Neuronal stem cell (in vitro differentiated cells): ENCODE measurements at regions not wholly inside any gene's neighbourhood (a gene's known extent, or its start where the extent isn't known, plus 50 kb on each side); places are given as distances from the start of the nearest gene placed in this dataset.

Source experiments
- DNase-seq: peaks from one replicate; pipeline ENCODE4 v3.0.0-alpha.2; 2013; ENCODE audit warnings: low spot score
- H2AFZ ChIP-seq: one replicate; pipeline ENCODE4 v1.6.1; 2013; ENCODE audit warnings: mild to moderate bottlenecking, low read length, inconsistent platforms
- H2AK5ac ChIP-seq: 2 replicates; pipeline ENCODE4 v1.6.1; 2013; ENCODE audit warnings: low read depth, mild to moderate bottlenecking, inconsistent platforms, low read length, moderate library complexity, mixed read lengths
- H2BK120ac ChIP-seq: 2 replicates; pipeline ENCODE4 v1.6.1; 2013; ENCODE audit warnings: low read depth, mild to moderate bottlenecking, inconsistent platforms, low read length, moderate library complexity, mixed read lengths
- H2BK12ac ChIP-seq: one replicate; pipeline ENCODE4 v1.6.1; 2013; ENCODE audit warnings: low read length, inconsistent platforms
- H2BK15ac ChIP-seq: 2 replicates; pipeline ENCODE4 v1.6.1; 2013; ENCODE audit warnings: mild to moderate bottlenecking, low read length, inconsistent platforms, mixed read lengths
- H2BK5ac ChIP-seq: one replicate; pipeline ENCODE4 v1.6.1; 2013; ENCODE audit warnings: inconsistent platforms, mild to moderate bottlenecking, low read length, moderate library complexity
- H3K14ac ChIP-seq: one replicate; pipeline ENCODE4 v1.6.1; 2013; ENCODE audit warnings: low read length, inconsistent platforms
- H3K18ac ChIP-seq: 2 replicates; pipeline ENCODE4 v1.6.1; 2013; ENCODE audit warnings: low read length, inconsistent platforms
- H3K23ac ChIP-seq: 2 replicates; pipeline ENCODE4 v1.6.1; 2013; ENCODE audit warnings: low read depth, mild to moderate bottlenecking, mixed read lengths, low read length, inconsistent platforms; ENCODE audit not compliant: poor library complexity
- H3K27ac ChIP-seq: replicated peaks from 3 replicates; pipeline ENCODE4 v1.5.1; 2013; ENCODE audit warnings: low read length, inconsistent platforms
- H3K27me3 ChIP-seq, 3 experiments: 2 replicates each; pipeline ENCODE4 v1.6.1; 2013; ENCODE audit warnings: low read length in 3 of 3, mild to moderate bottlenecking in 2 of 3, inconsistent platforms in 1 of 3, low read depth in 1 of 3, mixed read lengths in 1 of 3, moderate library complexity in 1 of 3; ENCODE audit not compliant: control insufficient read depth in 3 of 3, insufficient read depth in 3 of 3
- H3K36me3 ChIP-seq, 2 donors: replicated peaks in 1 of 2; 2 replicates each; pipeline ENCODE4 v1.6.1; 2013; ENCODE audit warnings: low read length in 2 of 2; ENCODE audit not compliant: control insufficient read depth in 2 of 2, insufficient read depth in 2 of 2
- H3K4ac ChIP-seq: 2 replicates; pipeline ENCODE4 v1.6.1; 2013; ENCODE audit warnings: inconsistent platforms, mild to moderate bottlenecking, low read length, moderate library complexity
- H3K4me1 ChIP-seq, 2 donors: 1 replicate in 1 of 2; 2 replicates in 1 of 2; pipeline ENCODE4 v1.6.1; 2013; ENCODE audit warnings: low read length in 2 of 2, low read depth in 1 of 2; ENCODE audit not compliant: control insufficient read depth in 2 of 2, insufficient read depth in 1 of 2
- H3K4me2 ChIP-seq: one replicate; pipeline ENCODE4 v1.6.1; 2013; ENCODE audit warnings: mild to moderate bottlenecking, low read length, inconsistent platforms; ENCODE audit not compliant: insufficient read depth, poor library complexity, severe bottlenecking
- H3K4me3 ChIP-seq, 2 donors: 2 replicates each; pipeline ENCODE4 v1.5.1; 2013; ENCODE audit warnings: low read length in 2 of 2, mild to moderate bottlenecking in 2 of 2, inconsistent platforms in 1 of 2, moderate library complexity in 1 of 2
- H3K79me1 ChIP-seq: one replicate; pipeline ENCODE4 v1.6.1; 2013; ENCODE audit warnings: low read depth, mild to moderate bottlenecking, inconsistent platforms, low read length, moderate library complexity
- H3K9ac ChIP-seq: one replicate; pipeline ENCODE4 v1.6.1; 2013; ENCODE audit warnings: mild to moderate bottlenecking, low read depth, low read length, inconsistent platforms; ENCODE audit not compliant: poor library complexity
- H3K9me3 ChIP-seq, 2 donors: replicated peaks in 1 of 2; 2 replicates each; pipeline versions ENCODE3 to v1.6.1; 2013; ENCODE audit warnings: low read length in 2 of 2, mild to moderate bottlenecking in 2 of 2, inconsistent platforms in 1 of 2, low read depth in 1 of 2, mixed read lengths in 1 of 2, moderate library complexity in 1 of 2; ENCODE audit not compliant: control insufficient read depth in 2 of 2, insufficient read depth in 1 of 2
- H4K8ac ChIP-seq: one replicate; pipeline ENCODE4 v1.6.1; 2013; ENCODE audit warnings: low read depth, mild to moderate bottlenecking, inconsistent platforms, low read length, moderate library complexity
- H4K91ac ChIP-seq: one replicate; pipeline ENCODE4 v1.6.1; 2013; ENCODE audit warnings: low read length, low read depth, mild to moderate bottlenecking, inconsistent platforms; ENCODE audit not compliant: poor library complexity
- WGBS, 2 donors: extraction: QIAGEN DNeasy Blood & Tissue Kit; methylation state at CpG; one replicate each; pipeline ENCODE4 v1.1.7; 2013; ENCODE audit warnings: missing lambda C conversion rate in 2 of 2, mixed read lengths in 1 of 2; ENCODE audit not compliant: insufficient read length in 2 of 2, insufficient replicate concordance in 1 of 2; ENCODE audit errors: extremely low coverage in 2 of 2; 5-methylcytosine and 5-hydroxymethylcytosine counted together

DNA sequence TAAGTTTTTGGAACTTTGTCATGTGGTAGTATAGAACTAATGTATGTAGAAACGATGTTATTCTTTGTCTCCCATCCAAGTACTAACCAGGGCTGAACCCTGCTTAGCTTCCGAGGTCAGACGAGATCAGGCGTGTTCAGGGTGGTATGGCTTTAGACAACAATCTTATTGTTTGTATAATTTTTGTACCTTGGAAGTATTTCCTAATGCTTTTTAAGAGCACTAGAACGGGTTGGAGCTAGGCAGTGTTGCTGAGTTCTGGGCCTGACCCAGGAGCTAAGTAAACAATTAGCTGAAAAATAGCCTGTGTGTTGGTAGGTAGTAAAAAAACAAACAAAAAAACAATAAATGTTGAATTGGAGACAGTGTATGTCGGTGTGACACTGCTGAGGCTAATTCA is 244.3 kb downstream of the EMP1 start:
- no peaks in the 10 kb centered on the region for H3K27me3 ChIP-seq
- H4K8ac ChIP-seq: no peak overlapping the region
- H2AFZ ChIP-seq: no peak overlapping the region
- H2BK5ac ChIP-seq: no peak overlapping the region
- H3K9ac ChIP-seq: no peak overlapping the region
- no peaks in the 10 kb centered on the region for H3K79me1 ChIP-seq
- H3K4ac ChIP-seq: no peak overlapping the region
- H2BK12ac ChIP-seq: no peak overlapping the region
- no peaks in the 10 kb centered on the region for H3K9me3 ChIP-seq
- H3K14ac ChIP-seq: no peak overlapping the region
- no CpG with 5 or more reads among the region's 6 CpGs for WGBS, 2 donors
- H2AK5ac ChIP-seq: no peak overlapping the region
- H3K23ac ChIP-seq: no peak overlapping the region
- no peak overlapping the region for H3K4me2 ChIP-seq
- no peaks in the 10 kb centered on the region for H3K36me3 ChIP-seq
- no peak overlapping the region for H3K18ac ChIP-seq
- no peak for DNase-seq
- no peak overlapping the region for H2BK120ac ChIP-seq
- no peak overlapping the region for H3K4me3 ChIP-seq
- H4K91ac ChIP-seq: no peak overlapping the region
- H3K4me1 ChIP-seq: no peaks in the 10 kb centered on the region
- no peak overlapping the region for H2BK15ac ChIP-seq
- H3K27ac ChIP-seq: no peak overlapping the region

DNA sequence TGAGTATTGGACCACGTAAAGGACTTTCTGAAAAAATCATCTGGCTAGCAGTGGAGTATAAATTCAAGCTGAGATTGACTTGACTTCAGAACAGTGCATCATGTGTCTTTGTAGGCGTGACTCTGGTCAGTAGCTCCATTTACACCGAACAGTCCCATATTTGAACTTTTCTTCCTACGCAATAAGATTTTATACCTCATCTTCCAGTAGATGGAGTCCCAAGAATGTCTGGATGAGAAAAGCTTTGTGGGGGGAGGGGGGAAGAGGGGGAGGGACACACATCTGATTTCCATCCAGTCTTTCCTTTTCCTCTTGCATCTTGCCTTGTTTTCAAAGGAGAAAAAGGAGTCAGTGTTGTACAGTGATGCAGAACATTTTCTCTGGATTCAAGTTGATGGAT is 241.0 kb downstream of the EMP1 start:
- Histone ChIP-seq H2BK12ac (no peak overlapping the region), H3K9me3 (no peaks in the 10 kb centered on the region), H3K14ac (no peak overlapping the region), H3K9ac (no peak overlapping the region), H2BK120ac (no peak overlapping the region), H3K4me2 (no peak overlapping the region), H3K18ac (no peak overlapping the region), H4K91ac (no peak overlapping the region), H2BK15ac (no peak overlapping the region), H3K27ac (no peak overlapping the region), H2AFZ (no peak overlapping the region), H3K36me3 (no peaks in the 10 kb centered on the region), H3K4me1 (peaks cover 0 to 1% of the 10 kb centered on the region in 2 donors), H3K4me3 (no peak overlapping the region), H2BK5ac (no peak overlapping the region), H4K8ac (no peak overlapping the region), H3K4ac (no peak overlapping the region), H2AK5ac (no peak overlapping the region), H3K79me1 (no peaks in the 10 kb centered on the region), H3K23ac (no peak overlapping the region), H3K27me3 (no peaks in the 10 kb centered on the region)
- WGBS, 2 donors: no CpG with 5 or more reads among the region's 4 CpGs
- DNase-seq: no peak

DNA sequence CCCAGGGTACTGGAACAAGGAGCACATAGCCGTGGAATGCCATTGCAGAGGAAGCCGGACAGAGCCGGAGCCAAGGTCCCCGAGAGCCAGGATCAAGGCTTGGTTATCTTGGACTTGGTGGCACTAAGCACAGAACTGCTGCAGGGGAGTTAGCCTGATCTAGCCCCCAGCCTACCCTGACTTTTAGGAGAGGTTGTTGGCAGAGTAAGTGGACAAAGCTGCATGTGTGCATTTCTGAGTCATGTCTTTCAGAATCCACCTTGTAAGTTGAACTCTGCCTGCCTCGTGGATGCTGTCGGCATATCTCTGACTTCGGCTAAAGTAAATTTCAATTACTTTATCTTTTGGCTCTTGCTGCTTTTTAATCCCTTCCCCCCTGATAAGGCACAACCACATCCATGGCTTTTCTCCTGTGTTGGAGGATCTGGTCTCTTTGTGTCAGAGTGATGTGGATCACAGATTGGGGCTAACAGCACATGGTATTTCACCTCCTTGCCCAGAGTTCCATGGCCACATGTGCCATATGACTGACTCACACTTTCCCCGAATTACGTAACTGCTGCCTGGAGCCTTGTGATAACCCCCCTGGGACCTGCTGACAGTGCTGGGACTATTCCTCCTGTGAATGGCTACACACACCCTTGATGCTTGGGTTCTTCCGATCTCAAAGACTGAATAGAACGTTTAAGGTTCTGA is 240.3 kb downstream of the EMP1 start:
- Histone ChIP-seq H3K27ac (no peak overlapping the region), H2AK5ac (no peak overlapping the region), H2BK15ac (no peak overlapping the region), H2BK5ac (no peak overlapping the region), H2AFZ (no peak overlapping the region), H3K79me1 (no peaks in the 10 kb centered on the region), H3K18ac (no peak overlapping the region), H3K4me2 (no peak overlapping the region), H3K36me3 (no peaks in the 10 kb centered on the region), H2BK120ac (no peak overlapping the region), H4K91ac (no peak overlapping the region), H3K14ac (no peak overlapping the region), H3K4me3 (no peak overlapping the region), H3K4me1 (peaks cover 0 to 1% of the 10 kb centered on the region in 2 donors), H3K23ac (no peak overlapping the region), H3K27me3 (no peaks in the 10 kb centered on the region), H3K9ac (no peak overlapping the region), H4K8ac (no peak overlapping the region), H3K4ac (no peak overlapping the region), H3K9me3 (no peaks in the 10 kb centered on the region), H2BK12ac (no peak overlapping the region)
- DNase-seq: no peak
- no CpG with 5 or more reads among the region's 11 CpGs for WGBS, 2 donors

DNA sequence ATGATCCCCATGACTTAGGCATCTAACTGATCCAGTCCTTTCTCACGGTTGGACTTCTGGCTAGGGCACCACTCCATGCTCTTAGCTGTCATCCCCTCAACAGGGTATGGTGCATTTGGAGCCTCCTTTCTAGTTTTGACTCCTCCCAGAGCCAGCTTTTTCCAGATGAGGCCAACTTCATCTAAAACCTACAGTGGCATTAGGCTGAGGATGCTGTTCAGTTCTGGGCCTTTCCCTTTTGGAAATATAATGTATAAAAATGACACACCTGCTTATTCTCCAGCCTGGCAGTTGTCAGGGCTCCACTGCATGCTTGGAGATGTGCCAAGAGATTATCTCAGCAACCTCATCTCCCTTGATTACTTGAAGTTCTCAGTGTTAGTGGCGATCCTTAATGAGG is 239.7 kb downstream of the EMP1 start:
- H2BK120ac ChIP-seq: no peak overlapping the region
- H2AFZ ChIP-seq: no peak overlapping the region
- no peak overlapping the region for H3K4me2 ChIP-seq
- H3K23ac ChIP-seq: no peak overlapping the region
- H4K8ac ChIP-seq: no peak overlapping the region
- H3K27me3 ChIP-seq: no peaks in the 10 kb centered on the region
- no peak for DNase-seq
- no peak overlapping the region for H4K91ac ChIP-seq
- H2BK12ac ChIP-seq: no peak overlapping the region
- H3K14ac ChIP-seq: no peak overlapping the region
- no peaks in the 10 kb centered on the region for H3K9me3 ChIP-seq
- no CpG with 5 or more reads among the region's 2 CpGs for WGBS, 2 donors
- no peak overlapping the region for H2BK5ac ChIP-seq
- no peak overlapping the region for H3K9ac ChIP-seq
- H3K27ac ChIP-seq: no peak overlapping the region
- no peaks in the 10 kb centered on the region for H3K36me3 ChIP-seq
- H3K18ac ChIP-seq: no peak overlapping the region
- H2BK15ac ChIP-seq: no peak overlapping the region
- no peak overlapping the region for H3K4me3 ChIP-seq
- H3K79me1 ChIP-seq: no peaks in the 10 kb centered on the region
- H3K4me1 ChIP-seq: peaks cover 0 to 1% of the 10 kb centered on the region in 2 donors
- no peak overlapping the region for H2AK5ac ChIP-seq
- no peak overlapping the region for H3K4ac ChIP-seq
